Muscle of leg (tissue), 3 donors: ENCODE measurements at regions not wholly inside any gene's neighbourhood (a gene's known extent, or its start where the extent isn't known, plus 50 kb on each side); places are given as distances from the start of the nearest gene placed in this dataset.
"Not testable (repeated sequence)": the region's sequence is repeated elsewhere in the genome, so short reads cannot be mapped to it uniquely, and the experiment has no call there.

Source experiments
- DNase-seq: peaks from one replicate; pipeline ENCODE4 v3.0.0; 2013
- H3K27ac ChIP-seq: one replicate; pipeline ENCODE4 v1.5.1; 2013; ENCODE audit warnings: mild to moderate bottlenecking, low read length, control low read depth
- H3K27me3 ChIP-seq: one replicate; pipeline ENCODE4 v1.6.1; 2013; ENCODE audit warnings: low read length; ENCODE audit not compliant: control insufficient read depth, insufficient read depth
- H3K36me3 ChIP-seq: one replicate; pipeline ENCODE4 v1.6.1; 2013; ENCODE audit warnings: low read length; ENCODE audit not compliant: control insufficient read depth, insufficient read depth
- H3K4me1 ChIP-seq: one replicate; pipeline ENCODE4 v1.6.1; 2013; ENCODE audit warnings: low read length; ENCODE audit not compliant: control insufficient read depth, insufficient read depth
- H3K4me3 ChIP-seq: one replicate; pipeline ENCODE4 v1.5.1; 2013; ENCODE audit warnings: low read length, control low read depth
- H3K9me3 ChIP-seq: replicated peaks from 2 replicates; pipeline ENCODE4 v1.6.1; 2013; ENCODE audit warnings: low read depth, low read length; ENCODE audit not compliant: control insufficient read depth
- WGBS: methylation state at CpG from one replicate; pipeline ENCODE4 v1.1.5; 2013; ENCODE audit warnings: missing lambda C conversion rate; ENCODE audit not compliant: insufficient coverage; 5-methylcytosine and 5-hydroxymethylcytosine counted together

GRCh38 chr2:47964277-47964676 is 58.0 kb upstream of the FBXO11 start:
- Histone ChIP-seq H3K27me3 (no peaks in the 10 kb centered on the region), H3K27ac (no peak overlapping the region), H3K4me3 (no peak overlapping the region), H3K36me3 (no peaks in the 10 kb centered on the region), H3K9me3 (no peaks in the 10 kb centered on the region), H3K4me1 (no peaks in the 10 kb centered on the region)
- no peak for DNase-seq

GRCh38 chr2:47964722-47965434 is 58.6 kb upstream of the FBXO11 start:
- Histone ChIP-seq H3K4me3 (no peak overlapping the region), H3K36me3 (no peaks in the 10 kb centered on the region), H3K9me3 (no peaks in the 10 kb centered on the region), H3K27me3 (no peaks in the 10 kb centered on the region), H3K4me1 (no peaks in the 10 kb centered on the region), H3K27ac (no peak overlapping the region)
- 80% methylated on average over 1 of the region's 8 CpGs for WGBS
- DNase-seq, result no peak

- DNase-seq, H3K4me3 ChIP-seq, H3K9me3 ChIP-seq, H3K4me1 ChIP-seq, H3K36me3 ChIP-seq, H3K27me3 ChIP-seq, H3K27ac ChIP-seq: not testable (repeated sequence)
Observed at GRCh38 chr2:47976728-47977127, 70.4 kb upstream of the FBXO11 start.

GRCh38 chr2:47984041-47984440 is 77.7 kb upstream of the FBXO11 start:
- no peaks in the 10 kb centered on the region for H3K27me3 ChIP-seq
- no peaks in the 10 kb centered on the region for H3K36me3 ChIP-seq

GRCh38 chr2:47990503-47990902 is 84.2 kb upstream of the FBXO11 start:
- no peaks in the 10 kb centered on the region for H3K4me1 ChIP-seq
- no peaks in the 10 kb centered on the region for H3K36me3 ChIP-seq
- WGBS, result no CpG with 5 or more reads among the region's 2 CpGs
- no peak overlapping the region for H3K27ac ChIP-seq
- no peak for DNase-seq
- H3K27me3 ChIP-seq, result no peaks in the 10 kb centered on the region
- H3K9me3 ChIP-seq, result no peaks in the 10 kb centered on the region
- no peak overlapping the region for H3K4me3 ChIP-seq

More at GRCh38 chr2:47984041-47984440, 77.7 kb upstream of the FBXO11 start:
- Histone ChIP-seq H3K27ac (no peak overlapping the region), H3K4me3 (no peak overlapping the region), H3K4me1 (no peaks in the 10 kb centered on the region), H3K9me3 (no peaks in the 10 kb centered on the region)
- no peak for DNase-seq

GRCh38 chr2:47992671-47993070 is 86.4 kb upstream of the FBXO11 start:
- DNase-seq, result no peak
- Histone ChIP-seq H3K4me3 (no peak overlapping the region), H3K36me3 (no peaks in the 10 kb centered on the region), H3K4me1 (no peaks in the 10 kb centered on the region), H3K27me3 (no peaks in the 10 kb centered on the region), H3K27ac (no peak overlapping the region), H3K9me3 (no peaks in the 10 kb centered on the region)

GRCh38 chr2:47996808-47997207 is 90.5 kb upstream of the FBXO11 start:
- H3K4me3 ChIP-seq, result no peak overlapping the region
- no peaks in the 10 kb centered on the region for H3K9me3 ChIP-seq
- H3K27ac ChIP-seq, result no peak overlapping the region
- DNase-seq, result no peak
- H3K36me3 ChIP-seq, result no peaks in the 10 kb centered on the region
- no peaks in the 10 kb centered on the region for H3K27me3 ChIP-seq
- WGBS, result 71% methylated on average over 4 of the region's 4 CpGs
- no peaks in the 10 kb centered on the region for H3K4me1 ChIP-seq

GRCh38 chr2:47999512-47999911 is 93.2 kb upstream of the FBXO11 start:
- Histone ChIP-seq H3K27me3 (no peaks in the 10 kb centered on the region), H3K36me3 (no peaks in the 10 kb centered on the region), H3K9me3 (no peaks in the 10 kb centered on the region), H3K27ac (no peak overlapping the region), H3K4me3 (no peak overlapping the region), H3K4me1 (no peaks in the 10 kb centered on the region)
- no CpG with 5 or more reads among the region's 1 CpG for WGBS
- DNase-seq, result no peak

GRCh38 chr2:48001498-48001897 is 95.2 kb upstream of the FBXO11 start:
- H3K27ac ChIP-seq, result no peak overlapping the region
- no peak for DNase-seq
- H3K4me1 ChIP-seq, result no peaks in the 10 kb centered on the region
- peaks cover 2% of the 10 kb centered on the region for H3K9me3 ChIP-seq
- H3K4me3 ChIP-seq, result no peak overlapping the region
- H3K27me3 ChIP-seq, result no peaks in the 10 kb centered on the region
- H3K36me3 ChIP-seq, result no peaks in the 10 kb centered on the region

- no peak overlapping the region for H3K27ac ChIP-seq
- DNase-seq, result no peak
- no peaks in the 10 kb centered on the region for H3K36me3 ChIP-seq
- H3K9me3 ChIP-seq, result peaks cover 2% of the 10 kb centered on the region
- H3K4me1 ChIP-seq, result no peaks in the 10 kb centered on the region
- H3K4me3 ChIP-seq, result no peak overlapping the region
- H3K27me3 ChIP-seq, result no peaks in the 10 kb centered on the region
Observed at GRCh38 chr2:48006094-48006493, 99.8 kb upstream of the FBXO11 start.

- Histone ChIP-seq H3K27me3 (no peaks in the 10 kb centered on the region), H3K4me1 (no peaks in the 10 kb centered on the region), H3K27ac (no peak overlapping the region), H3K4me3 (no peak overlapping the region), H3K36me3 (no peaks in the 10 kb centered on the region), H3K9me3 (peaks cover 2% of the 10 kb centered on the region)
- no peak for DNase-seq
- no CpG with 5 or more reads among the region's 2 CpGs for WGBS
Observed at GRCh38 chr2:48007699-48008268, 101.5 kb upstream of the FBXO11 start.
